IMR-90 (cell line): ENCODE measurements at regions not wholly inside any gene's neighbourhood (a gene's known extent, or its start where the extent isn't known, plus 50 kb on each side); places are given as distances from the start of the nearest gene placed in this dataset.

ENCODE experiments used
- CTCF ChIP-seq: conservative IDR thresholded peaks from 2 replicates; pipeline ENCODE4 v1.5.1; 2012; ENCODE audit warnings: mild to moderate bottlenecking, low read depth, low read length, improper control_type of control experiment
- NFE2L2 ChIP-seq: fragments of 150-350 bp; IDR thresholded peaks from 2 replicates; pipeline ENCODE4 v1.6.1; 2016; ENCODE audit warnings: low read depth, mild to moderate bottlenecking, low read length
- POLR2A ChIP-seq: IDR thresholded peaks from 2 replicates; pipeline ENCODE4 v1.6.1; 2012; ENCODE audit warnings: mild to moderate bottlenecking, low read depth, low read length
- RAD21 ChIP-seq: IDR thresholded peaks from 2 replicates; pipeline ENCODE4 v1.6.1; 2012; ENCODE audit warnings: low read length, improper control_type of control experiment
- SMC3 ChIP-seq: fragments of 150-350 bp; IDR thresholded peaks from 2 replicates; pipeline ENCODE4 v1.6.1; 2016; ENCODE audit warnings: low read depth, mild to moderate bottlenecking, antibody characterized with exemption, low read length, moderate library complexity

- no peak for TF ChIP-seq SMC3
- TF ChIP-seq RAD21 = no peak
- no peak for TF ChIP-seq POLR2A
- no peak for TF ChIP-seq CTCF
- no peak for TF ChIP-seq NFE2L2
Measured at GRCh38 chr6:80550281-80550680, 443.8 kb downstream of the BCKDHB start.
